Medulla oblongata (tissue), 1 donor: ENCODE measurements at regions not wholly inside any gene's neighbourhood (a gene's known extent, or its start where the extent isn't known, plus 50 kb on each side); places are given as distances from the start of the nearest gene placed in this dataset.

ENCODE experiments used
- DNase-seq: peaks from one replicate; pipeline ENCODE4 v3.0.0-alpha.2; 2015; ENCODE audit errors: extremely low spot score

GRCh38 chr13:33710924-33711323 is 107.0 kb upstream of the RFC3 start:
- no peak for DNase-seq

- DNase-seq, result no peak
These were observed 106.5 kb upstream of the RFC3 start for GRCh38 chr13:33711436-33711835.

GRCh38 chr13:33717775-33718174 is 100.2 kb upstream of the RFC3 start:
- DNase-seq, result no peak

DNA sequence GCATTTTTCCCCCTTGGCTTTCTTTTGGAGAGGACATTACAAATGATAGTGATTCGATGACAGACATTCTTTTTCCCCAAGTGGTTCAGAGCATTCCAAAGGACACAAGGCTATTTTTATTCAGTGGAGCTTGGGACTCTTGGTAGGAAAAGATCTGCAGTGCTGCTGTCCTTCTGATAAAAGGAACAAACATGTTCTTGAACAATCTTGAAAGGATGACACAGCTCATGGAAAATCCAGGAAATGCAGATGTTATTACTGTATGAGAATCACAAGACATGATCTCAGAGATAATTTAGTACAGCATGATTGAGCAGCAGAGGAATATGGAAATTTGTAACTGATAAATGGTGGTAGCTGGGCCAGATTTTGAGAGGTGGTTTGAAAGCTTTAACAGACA is 96.2 kb upstream of the RFC3 start:
- DNase-seq, result peak; percentile 32

- no peak for DNase-seq
These were observed 95.6 kb upstream of the RFC3 start for GRCh38 chr13:33722216-33722915.

GRCh38 chr13:33723365-33723764 is 94.6 kb upstream of the RFC3 start:
- DNase-seq, result no peak

- peak; percentile 96 for DNase-seq
These were observed 94.0 kb upstream of the RFC3 start for GRCh38 chr13:33723772-33724435.

DNA sequence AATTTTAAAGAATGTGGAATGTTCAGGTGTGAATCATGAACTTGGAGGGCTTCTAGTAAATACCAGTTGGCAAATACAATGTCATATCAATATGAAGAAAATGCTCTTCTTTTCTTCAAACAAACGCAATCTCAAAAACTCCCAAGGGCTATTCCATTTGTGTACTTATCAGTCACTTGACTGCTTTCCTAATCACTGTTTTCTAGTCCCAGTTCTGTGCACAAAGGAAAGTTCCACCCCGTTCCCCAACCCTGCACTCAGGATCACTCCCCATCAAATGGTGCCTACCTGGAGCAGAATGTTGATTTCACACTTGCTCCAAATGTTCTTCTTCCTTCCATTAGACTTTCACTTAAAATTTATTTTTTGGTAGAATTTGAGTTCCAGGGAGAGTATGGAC is 92.6 kb upstream of the RFC3 start:
- no peak for DNase-seq

GRCh38 chr13:33727297-33728083 is 90.5 kb upstream of the RFC3 start:
- no peak for DNase-seq

DNA sequence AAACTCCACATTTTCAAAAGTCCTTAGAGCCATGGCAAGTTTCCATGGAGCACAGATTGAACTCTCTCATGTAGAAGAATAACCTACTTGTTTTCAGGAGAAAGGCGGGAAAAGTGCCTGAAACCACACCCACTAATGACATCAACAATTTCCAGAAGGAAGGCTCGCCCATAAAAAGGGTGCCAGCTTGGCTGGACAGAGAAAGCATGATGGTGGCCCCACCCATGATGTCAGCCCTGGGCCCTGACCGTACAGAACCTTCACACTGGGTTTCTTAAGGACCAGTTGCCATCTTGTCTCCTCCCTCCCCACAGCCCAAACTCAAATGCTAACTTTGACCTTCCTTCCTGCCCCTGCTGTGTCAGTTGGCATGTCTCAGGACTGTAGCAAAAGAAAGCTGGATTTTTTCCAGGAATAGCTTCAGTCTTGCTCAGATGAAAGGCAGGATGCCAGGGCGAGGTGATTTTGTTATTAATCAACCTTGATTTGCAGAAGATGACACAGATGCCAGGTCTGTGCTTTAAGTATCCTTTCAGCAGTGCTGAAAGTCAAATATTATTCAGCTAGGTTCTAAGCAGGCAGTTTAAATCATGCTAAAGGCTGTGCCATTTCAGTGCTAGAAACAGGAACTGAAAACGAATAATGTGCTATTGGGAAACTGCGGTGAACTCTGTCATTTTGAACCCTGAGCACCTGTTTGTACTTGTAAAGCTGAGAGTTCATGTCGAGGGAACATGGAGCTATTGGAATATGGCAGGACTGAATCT is 89.5 kb upstream of the RFC3 start:
- DNase-seq, result peak; percentile 41

DNA sequence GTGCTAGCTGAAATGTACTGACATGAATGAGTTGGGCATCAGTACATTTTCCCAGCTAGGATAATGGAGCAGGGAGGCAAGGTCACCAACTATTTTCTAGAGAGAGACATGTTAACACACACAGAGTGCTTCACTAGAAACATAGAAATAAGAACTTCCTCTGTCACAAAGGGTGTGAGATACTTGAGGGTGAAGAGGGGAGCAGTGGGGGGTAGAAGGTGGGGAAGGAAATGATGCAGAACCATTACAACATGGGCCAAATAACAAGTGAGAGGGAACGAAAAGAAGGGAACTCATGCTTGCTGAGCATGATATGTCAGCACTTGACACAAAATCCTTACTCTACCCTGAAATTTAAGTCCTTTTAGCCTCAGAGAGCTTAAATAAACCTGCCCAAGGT is 87.8 kb upstream of the RFC3 start:
- DNase-seq, result peak; percentile 61

GRCh38 chr13:33730619-33731018 is 87.3 kb upstream of the RFC3 start:
- DNase-seq, result no peak

- DNase-seq, result no peak
These were observed 82.7 kb upstream of the RFC3 start for GRCh38 chr13:33735276-33735675.

GRCh38 chr13:33739254-33739653 is 78.7 kb upstream of the RFC3 start:
- DNase-seq, result no peak

GRCh38 chr13:33740134-33740538 is 77.8 kb upstream of the RFC3 start:
- DNase-seq, result no peak

GRCh38 chr13:33742321-33742720 is 75.6 kb upstream of the RFC3 start:
- no peak for DNase-seq

DNA sequence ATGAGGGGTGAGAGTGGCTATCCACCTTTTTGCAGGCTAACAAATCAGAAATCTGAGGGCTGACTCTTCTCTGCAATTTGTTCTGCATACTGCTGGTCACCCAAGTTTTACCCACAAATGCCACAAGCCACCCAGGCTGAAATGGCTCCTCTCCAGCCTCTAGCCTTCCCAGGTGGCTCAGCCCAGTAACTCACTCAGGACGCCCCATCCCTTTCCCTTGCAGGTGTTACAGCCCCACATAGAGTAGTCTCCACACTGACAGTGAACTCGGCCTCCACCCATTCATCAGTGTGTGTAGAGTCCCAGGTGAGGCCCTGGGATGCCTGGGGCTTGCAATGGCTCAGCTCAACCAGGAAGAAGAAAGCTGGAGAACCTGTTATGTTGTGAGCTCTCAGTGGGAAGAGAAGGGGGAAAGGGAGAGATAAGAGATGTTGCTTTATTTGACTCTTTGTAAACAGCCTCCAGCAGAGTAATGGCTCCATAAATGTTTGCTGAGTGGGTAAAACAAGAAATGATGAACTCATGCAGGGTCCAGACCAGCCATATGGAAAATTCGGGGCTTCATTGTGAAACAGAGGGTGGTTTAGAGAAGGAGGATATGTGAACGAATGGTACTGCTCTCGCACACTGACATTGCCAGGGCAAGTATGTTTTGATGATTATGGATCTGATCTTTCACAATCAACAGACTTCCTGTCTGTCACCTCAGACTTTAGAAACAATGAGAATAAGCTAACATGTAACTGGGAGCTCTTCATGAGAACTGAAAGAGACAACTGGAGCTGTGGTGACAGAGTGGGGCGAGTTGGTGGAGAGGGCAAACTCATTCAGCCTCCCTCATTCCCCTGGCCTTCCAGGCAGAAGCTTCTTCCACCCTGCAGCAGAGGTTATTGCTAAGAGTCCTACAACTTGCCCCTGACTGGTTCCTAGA is 74.2 kb upstream of the RFC3 start:
- DNase-seq, result no peak

- DNase-seq, result no peak
These were observed 73.2 kb upstream of the RFC3 start for GRCh38 chr13:33744589-33745369.

GRCh38 chr13:33745370-33746324 is 72.3 kb upstream of the RFC3 start:
- DNase-seq, result no peak
